CD4-positive, alpha-beta memory T cell (primary cell): ENCODE measurements at regions not wholly inside any gene's neighbourhood (a gene's known extent, or its start where the extent isn't known, plus 50 kb on each side); places are given as distances from the start of the nearest gene placed in this dataset.

ENCODE experiments used
- CTCF ChIA-PET: fragments of 350-600 bp; sonication (Branson Sonifier 250); formaldehyde crosslinking; loops from one replicate; lab custom pipeline; 2021; ENCODE audit warnings: inconsistent platforms; ENCODE audit not compliant: partially characterized antibody; lab: Charles Lee
- POLR2A ChIA-PET: fragments of 350-600 bp; sonication (Branson Sonifier 250); formaldehyde crosslinking; loops from one replicate; lab custom pipeline; 2021; ENCODE audit not compliant: partially characterized antibody; lab: Charles Lee
- DNase-seq, 5 donors: peaks; one replicate each; pipeline versions ENCODE4 v3.0.0 to v3.0.0-alpha.2; 2020 to 2022; ENCODE audit warnings: mixed read lengths in 1 of 5
- H3K27ac ChIP-seq: one replicate; pipeline ENCODE4 v1.7.0; 2013; ENCODE audit warnings: low read depth, low read length
- H3K27me3 ChIP-seq: 2 replicates; pipeline ENCODE4 v1.7.0; 2013; ENCODE audit warnings: mild to moderate bottlenecking, low read length, moderate library complexity; ENCODE audit not compliant: insufficient read depth
- H3K36me3 ChIP-seq: 2 replicates; pipeline ENCODE4 v1.7.0; 2013; ENCODE audit warnings: mild to moderate bottlenecking, low read length, moderate library complexity; ENCODE audit not compliant: insufficient read depth
- H3K4me1 ChIP-seq: 2 replicates; pipeline ENCODE4 v1.7.0; 2013; ENCODE audit warnings: mild to moderate bottlenecking, low read length, moderate library complexity; ENCODE audit not compliant: insufficient read depth
- H3K4me3 ChIP-seq, 2 donors: one replicate each; pipeline ENCODE4 v1.7.0; 2013; ENCODE audit warnings: low read length in 2 of 2, mild to moderate bottlenecking in 1 of 2
- H3K9me3 ChIP-seq, 2 donors: one replicate each; pipeline ENCODE4 v1.7.0; 2013; ENCODE audit warnings: low read length in 2 of 2, control low read depth in 1 of 2; ENCODE audit not compliant: control insufficient read depth in 1 of 2
- H3K27ac Mint-ChIP-seq, 7 donors: one replicate each; pipeline ENCODE4 v1.8.0; 2020 to 2021; ENCODE audit warnings: mixed read lengths in 7 of 7, mild to moderate bottlenecking in 6 of 7, inconsistent platforms in 3 of 7, moderate library complexity in 3 of 7
- H3K27me3 Mint-ChIP-seq, 2 donors: one replicate each; pipeline ENCODE4 v1.8.0; 2020 to 2021; ENCODE audit warnings: mixed read lengths in 2 of 2
- H3K36me3 Mint-ChIP-seq, 2 donors: one replicate each; pipeline ENCODE4 v1.8.0; 2020 to 2021; ENCODE audit warnings: mixed read lengths in 2 of 2, inconsistent platforms in 1 of 2, mild to moderate bottlenecking in 1 of 2
- H3K4me1 Mint-ChIP-seq, 4 donors: one replicate each; pipeline ENCODE4 v1.8.0; 2020 to 2021; ENCODE audit warnings: mixed read lengths in 4 of 4, mild to moderate bottlenecking in 1 of 4
- H3K4me3 Mint-ChIP-seq, 8 donors: one replicate each; pipeline ENCODE4 v1.8.0; 2020 to 2021; ENCODE audit warnings: mixed read lengths in 8 of 8, mild to moderate bottlenecking in 7 of 8, moderate library complexity in 6 of 8, inconsistent platforms in 3 of 8
- H3K9me3 Mint-ChIP-seq, 8 donors: one replicate each; pipeline ENCODE4 v1.8.0; 2020 to 2021; ENCODE audit warnings: mixed read lengths in 8 of 8, mild to moderate bottlenecking in 5 of 8, inconsistent platforms in 3 of 8, moderate library complexity in 1 of 8
- intact Hi-C: fragments of 100-400 bp; cut with micrococcal nuclease; formaldehyde crosslinking; loops from one replicate; pipeline ENCODE4 v1.15.1; 2023

DNA sequence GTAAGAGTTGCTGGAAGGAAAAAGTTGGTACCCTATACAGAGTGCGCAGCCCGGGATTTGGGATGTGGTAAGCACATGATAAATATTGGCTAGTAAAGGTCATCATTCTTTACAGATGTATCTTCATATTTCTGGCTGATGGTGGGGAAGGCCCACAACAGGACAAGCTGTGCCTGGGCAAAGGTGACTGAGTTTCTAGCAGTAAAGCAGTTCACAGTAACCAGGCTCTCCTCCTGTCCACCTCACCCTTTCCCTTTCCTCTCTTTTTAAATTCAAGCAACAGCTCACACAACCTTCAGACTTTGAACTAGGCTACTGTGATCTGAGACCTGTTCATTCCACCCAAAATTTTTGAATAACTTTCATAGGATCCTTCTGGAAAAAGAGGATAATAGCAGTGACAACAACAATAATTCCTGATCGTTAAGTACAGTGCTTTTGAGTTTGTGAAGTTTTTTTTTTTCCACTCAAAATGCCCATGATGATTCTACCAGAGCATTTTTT lies 145.9 kb upstream of the TBL1XR1 start:
- H3K9me3 ChIP-seq = no peaks in the 10 kb centered on the region
- Mint-ChIP-seq H3K36me3 (no peaks in the 10 kb centered on the region), H3K9me3 (no peaks in the 10 kb centered on the region), H3K27ac (peak overlapping the region in 1 of 7 donors; percentile 50), H3K4me3 (no peak overlapping the region), H3K4me1 (peaks cover 19 to 35% (median 23%) of the 10 kb centered on the region in 4 donors), H3K27me3 (no peaks in the 10 kb centered on the region)
- no peaks in the 10 kb centered on the region for H3K36me3 ChIP-seq
- POLR2A ChIA-PET = no interaction called here
- no peak for DNase-seq
- H3K27me3 ChIP-seq = no peaks in the 10 kb centered on the region
- H3K27ac ChIP-seq = no peak overlapping the region
- peaks cover 28% of the 10 kb centered on the region for H3K4me1 ChIP-seq
- CTCF ChIA-PET = no interaction called here
- H3K4me3 ChIP-seq = no peak overlapping the region
- intact Hi-C loops = no loop called here

DNA sequence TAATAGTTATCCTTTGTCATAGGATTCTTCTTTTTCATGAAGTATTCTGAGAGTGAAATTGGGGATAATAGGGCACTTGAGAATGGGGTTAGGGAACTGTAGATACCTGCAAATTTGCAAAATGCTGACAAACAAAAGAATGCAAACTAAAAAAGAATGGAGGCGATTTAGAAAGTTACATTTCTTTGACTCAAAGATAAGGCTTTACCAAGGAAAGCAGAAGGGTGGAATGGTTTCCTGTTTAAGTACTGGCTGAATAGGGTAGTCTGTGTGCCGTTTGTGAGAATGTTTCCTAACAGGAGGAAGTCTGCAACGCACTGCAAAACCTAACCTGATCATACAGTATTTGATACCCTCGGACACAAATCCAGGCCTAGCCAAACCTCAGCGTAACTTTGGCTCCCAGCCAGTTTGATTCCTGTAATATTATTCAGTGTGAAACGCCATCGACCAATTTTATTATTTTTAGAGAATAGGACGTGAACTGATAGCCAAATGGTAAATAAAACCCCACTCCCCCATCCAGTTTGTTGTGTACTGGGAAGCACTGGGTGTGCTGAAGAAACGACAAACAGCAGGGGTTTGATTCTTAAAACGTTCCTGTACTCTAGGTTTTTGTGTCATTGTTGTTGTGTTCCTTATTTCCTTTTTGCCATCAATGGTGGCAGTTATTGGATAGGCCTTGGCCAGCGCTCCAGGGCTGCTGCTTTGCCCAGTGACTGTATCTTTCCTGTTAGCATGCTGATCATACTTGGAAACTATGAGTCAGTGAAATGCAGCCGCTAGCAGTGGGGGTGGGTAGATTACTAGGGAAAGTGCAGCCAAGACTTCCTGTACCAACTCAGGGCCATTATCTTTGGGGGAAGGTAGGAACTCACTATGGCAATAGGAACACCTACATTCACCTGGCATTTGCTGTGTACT lies 148.0 kb upstream of the TBL1XR1 start:
- Histone ChIP-seq H3K4me1 (peaks cover 19% of the 10 kb centered on the region), H3K36me3 (no peaks in the 10 kb centered on the region), H3K9me3 (no peaks in the 10 kb centered on the region), H3K4me3 (no peak overlapping the region), H3K27me3 (no peaks in the 10 kb centered on the region), H3K27ac (no peak overlapping the region)
- peak in 4 of 5 donors; percentile 8 to 82 (median 24) for DNase-seq
- ChIA-PET POLR2A (interaction anchor here (1.0 to 2.0 kb wide), 5 partner anchors 13 to 150 kb away, joined by 4 to 10 read pairs (median 7); partner anchors contain the start of gene TBL1XR1), CTCF (interaction anchor here (0.6 to 1.4 kb wide), 2 partner anchors 144 to 194 kb away, joined by 3 read pairs; no protein-coding TSS in a partner anchor)
- Mint-ChIP-seq H3K36me3 (no peaks in the 10 kb centered on the region), H3K4me1 (peaks cover 15 to 25% (median 17%) of the 10 kb centered on the region in 4 donors), H3K4me3 (peak overlapping the region in 6 of 8 donors; percentile 36 to 68 (median 56)), H3K27me3 (no peaks in the 10 kb centered on the region), H3K27ac (peak overlapping the region in 6 of 7 donors; percentile 25 to 89 (median 55)), H3K9me3 (no peaks in the 10 kb centered on the region)
- intact Hi-C loops = loop anchor here (1.0 kb wide), 1 partner anchor 15 kb away; no protein-coding TSS in a partner anchor

DNA sequence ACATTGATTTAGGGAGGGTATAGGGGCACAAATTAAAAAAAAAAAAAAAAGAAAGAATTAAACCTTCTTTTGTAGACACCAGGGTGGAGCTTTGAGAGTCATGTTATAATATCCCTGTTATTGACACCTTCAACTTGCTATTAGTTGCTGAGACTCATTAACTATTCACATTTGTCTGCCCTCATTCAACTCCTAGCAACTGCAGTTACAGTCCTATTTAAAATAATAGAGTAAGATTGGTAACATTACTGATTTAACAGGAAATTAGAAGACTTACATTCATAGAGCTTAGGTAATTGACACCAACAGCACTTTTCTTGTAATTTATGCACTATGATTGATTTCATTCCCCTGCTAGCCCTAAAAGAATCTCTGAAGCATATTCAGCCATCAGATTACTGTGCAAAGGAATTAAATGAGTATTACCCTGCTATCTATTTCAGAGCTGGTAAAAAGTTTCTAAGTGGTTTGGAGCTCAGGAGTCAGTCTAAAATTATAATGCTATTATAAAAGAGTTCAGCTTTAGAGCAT lies 148.8 kb upstream of the TBL1XR1 start:
- Mint-ChIP-seq H3K27me3 (no peaks in the 10 kb centered on the region), H3K27ac (peak overlapping the region in 4 of 7 donors; percentile 36 to 89 (median 54)), H3K9me3 (no peaks in the 10 kb centered on the region), H3K4me3 (peak overlapping the region in 4 of 8 donors; percentile 25 to 67 (median 56)), H3K4me1 (peaks cover 16 to 27% (median 19%) of the 10 kb centered on the region in 4 donors), H3K36me3 (no peaks in the 10 kb centered on the region)
- ChIA-PET POLR2A (interaction anchor here (1.0 to 2.0 kb wide), 8 partner anchors 11 to 151 kb away, joined by 3 to 10 read pairs (median 5); partner anchors contain the start of gene TBL1XR1), CTCF (interaction anchor here (0.6 to 1.4 kb wide), 2 partner anchors 145 to 193 kb away, joined by 3 read pairs; no protein-coding TSS in a partner anchor)
- H3K36me3 ChIP-seq = no peaks in the 10 kb centered on the region
- DNase-seq = no peak
- H3K4me1 ChIP-seq = peaks cover 24% of the 10 kb centered on the region
- intact Hi-C loops = loop anchor here (1.0 kb wide), 1 partner anchor 14 kb away; no protein-coding TSS in a partner anchor
- H3K4me3 ChIP-seq = no peak overlapping the region
- no peaks in the 10 kb centered on the region for H3K27me3 ChIP-seq
- H3K9me3 ChIP-seq = no peaks in the 10 kb centered on the region
- no peak overlapping the region for H3K27ac ChIP-seq

DNA sequence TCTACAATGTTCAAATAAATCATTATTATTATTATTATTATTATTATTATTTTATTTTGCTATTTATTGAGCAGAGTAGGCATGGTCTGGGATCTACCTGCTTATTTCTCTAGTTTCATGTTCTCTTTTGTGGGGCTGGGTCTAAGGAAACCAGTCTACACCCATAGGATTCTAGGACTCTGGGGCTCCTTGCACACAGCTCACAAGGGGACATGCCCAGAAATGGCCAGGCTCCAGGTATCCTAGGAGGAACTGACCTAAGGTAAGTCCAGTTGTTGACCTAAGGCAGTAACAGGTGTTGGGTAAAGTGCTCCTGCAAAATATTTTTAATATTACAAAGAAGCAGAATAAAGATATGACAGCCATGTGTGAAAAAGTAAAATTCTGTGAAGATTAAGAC lies 149.6 kb upstream of the TBL1XR1 start:
- Mint-ChIP-seq H3K27me3 (no peaks in the 10 kb centered on the region), H3K4me3 (no peak overlapping the region), H3K36me3 (no peaks in the 10 kb centered on the region), H3K4me1 (peaks cover 16 to 36% (median 21%) of the 10 kb centered on the region in 4 donors), H3K27ac (no peak overlapping the region), H3K9me3 (no peaks in the 10 kb centered on the region)
- intact Hi-C loops = no loop called here
- H3K27me3 ChIP-seq = no peaks in the 10 kb centered on the region
- peaks cover 24% of the 10 kb centered on the region for H3K4me1 ChIP-seq
- CTCF ChIA-PET = interaction anchor here (1.4 kb wide), 1 partner anchor 145 kb away, joined by 3 read pairs; no protein-coding TSS in a partner anchor
- H3K4me3 ChIP-seq = no peak overlapping the region
- H3K9me3 ChIP-seq = no peaks in the 10 kb centered on the region
- POLR2A ChIA-PET = interaction anchor here (1.0 to 2.0 kb wide), 7 partner anchors 10 to 152 kb away, joined by 3 to 10 read pairs (median 4); no protein-coding TSS in a partner anchor
- DNase-seq = no peak
- H3K36me3 ChIP-seq = no peaks in the 10 kb centered on the region
- H3K27ac ChIP-seq = no peak overlapping the region

DNA sequence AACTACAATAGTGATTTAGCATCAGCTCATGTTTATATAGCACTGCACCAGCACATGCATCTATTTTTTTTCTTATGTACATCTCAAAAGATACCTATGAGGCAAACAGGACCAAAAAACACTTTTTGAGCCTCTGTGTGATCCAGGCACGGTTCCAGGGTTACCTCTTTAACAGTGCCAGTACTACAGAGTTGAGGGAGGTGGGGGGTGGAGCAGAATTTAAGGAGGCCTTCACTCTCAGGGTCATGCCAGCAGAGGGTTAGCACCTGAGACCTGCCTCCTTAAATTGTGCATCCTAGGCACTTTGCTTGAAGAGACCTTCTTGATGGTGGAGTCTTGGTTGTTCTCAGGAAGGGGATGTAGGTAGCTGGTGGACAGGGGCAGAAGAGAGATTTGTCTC lies 150.3 kb upstream of the TBL1XR1 start:
- ChIA-PET CTCF (no interaction called here), POLR2A (interaction anchor here (1.5 kb wide), 2 partner anchors 132 to 146 kb away, joined by 3 read pairs; no protein-coding TSS in a partner anchor)
- intact Hi-C loops = no loop called here
- H3K4me1 ChIP-seq = peaks cover 24% of the 10 kb centered on the region
- H3K9me3 ChIP-seq = no peaks in the 10 kb centered on the region
- DNase-seq = no peak
- Mint-ChIP-seq H3K4me1 (peaks cover 16 to 38% (median 23%) of the 10 kb centered on the region in 4 donors), H3K4me3 (no peak overlapping the region), H3K27ac (no peak overlapping the region), H3K36me3 (no peaks in the 10 kb centered on the region), H3K9me3 (no peaks in the 10 kb centered on the region), H3K27me3 (no peaks in the 10 kb centered on the region)
- H3K27ac ChIP-seq = no peak overlapping the region
- H3K4me3 ChIP-seq = no peak overlapping the region
- no peaks in the 10 kb centered on the region for H3K36me3 ChIP-seq
- H3K27me3 ChIP-seq = no peaks in the 10 kb centered on the region

DNA sequence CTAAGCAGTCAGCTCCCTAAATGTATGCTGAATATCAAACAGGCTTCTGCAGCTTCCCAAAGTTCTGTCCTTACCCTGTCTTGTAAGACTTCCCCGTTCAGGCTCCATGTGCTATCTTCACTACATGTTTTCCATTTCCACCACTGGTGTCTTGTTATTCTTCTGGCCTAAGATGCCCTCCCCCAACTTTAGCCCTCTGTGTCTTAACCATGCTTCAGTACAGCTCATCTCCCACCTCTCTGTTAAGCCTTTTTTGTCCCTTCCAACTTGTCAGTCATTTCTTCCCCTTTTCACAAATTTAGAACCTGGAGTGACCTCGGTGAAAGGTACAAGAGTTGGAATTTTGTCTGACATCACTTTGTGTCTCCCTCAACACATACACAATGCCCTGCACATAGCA lies 151.7 kb upstream of the TBL1XR1 start:
- no peaks in the 10 kb centered on the region for H3K36me3 Mint-ChIP-seq

More for the DNA sequence above, 151.7 kb upstream of the TBL1XR1 start:
- Mint-ChIP-seq H3K27me3 (no peaks in the 10 kb centered on the region), H3K4me1 (peaks cover 16 to 35% (median 23%) of the 10 kb centered on the region in 4 donors), H3K9me3 (no peaks in the 10 kb centered on the region), H3K27ac (no peak overlapping the region), H3K4me3 (peak overlapping the region in 1 of 8 donors; percentile 58)
- H3K27me3 ChIP-seq = no peaks in the 10 kb centered on the region
- CTCF ChIA-PET = no interaction called here
- no peak for DNase-seq
- intact Hi-C loops = no loop called here
- H3K4me3 ChIP-seq = no peak overlapping the region
- H3K36me3 ChIP-seq = no peaks in the 10 kb centered on the region
- H3K9me3 ChIP-seq = no peaks in the 10 kb centered on the region
- H3K4me1 ChIP-seq = peaks cover 24% of the 10 kb centered on the region
- POLR2A ChIA-PET = no interaction called here
- H3K27ac ChIP-seq = no peak overlapping the region
